SU-DHL-6 (cell line): ENCODE measurements at regions not wholly inside any gene's neighbourhood (a gene's known extent, or its start where the extent isn't known, plus 50 kb on each side); places are given as distances from the start of the nearest gene placed in this dataset.

Experiments used
- H2AFZ ChIP-seq: fragments of 200-600 bp; sonication (generic); 2 replicates; pipeline ENCODE4 v1.6.1; 2014; ENCODE audit warnings: low read depth, mild to moderate bottlenecking, moderate library complexity, mixed read lengths, antibody characterized with exemption, low read length; ENCODE audit not compliant: severe bottlenecking
- H3F3A ChIP-seq: fragments of 200-600 bp; shearing (Covaris generic); 2 replicates; pipeline ENCODE4 v1.6.0; 2016; ENCODE audit warnings: antibody characterized with exemption, mild to moderate bottlenecking; ENCODE audit not compliant: insufficient read depth
- H3K27ac ChIP-seq: fragments of 200-600 bp; sonication (generic); 2 replicates; pipeline ENCODE4 v1.5.1; 2016; ENCODE audit warnings: low read depth, mild to moderate bottlenecking, low read length, moderate library complexity, mixed read lengths
- H3K27me3 ChIP-seq: fragments of 200-600 bp; sonication (generic), shearing (Covaris generic); 2 replicates; pipeline ENCODE4 v1.6.0; 2014; ENCODE audit warnings: mild to moderate bottlenecking, low read length
- H3K36me3 ChIP-seq: fragments of 200-600 bp; sonication (generic); 2 replicates; pipeline ENCODE4 v1.6.1; 2014; ENCODE audit warnings: mild to moderate bottlenecking, low read length, mixed read lengths
- H3K4me2 ChIP-seq: fragments of 300-600, 200-600 bp; shearing (Covaris generic), sonication (generic); 2 replicates; pipeline ENCODE4 v1.6.0; 2014; ENCODE audit warnings: low read length, low read depth, mild to moderate bottlenecking; ENCODE audit not compliant: poor library complexity, severe bottlenecking
- H3K4me3 ChIP-seq: fragments of 200-600 bp; sonication (generic); 2 replicates; pipeline ENCODE4 v1.5.1; 2014; ENCODE audit warnings: antibody characterized with exemption, low read length, mild to moderate bottlenecking, mixed read lengths; ENCODE audit not compliant: insufficient read depth, poor library complexity, severe bottlenecking
- H3K79me2 ChIP-seq: fragments of 200-600 bp; sonication (generic); 2 replicates; pipeline ENCODE4 v1.6.1; 2014; ENCODE audit warnings: mild to moderate bottlenecking, low read length, moderate library complexity; ENCODE audit not compliant: insufficient read depth
- H3K9ac ChIP-seq: fragments of 200-600 bp; sonication (generic); 2 replicates; pipeline ENCODE4 v1.7.0; 2014; ENCODE audit warnings: mild to moderate bottlenecking, low read length
- H3K9me2 ChIP-seq: fragments of 200-600 bp; sonication (generic); replicated peaks from 2 replicates; pipeline ENCODE4 v1.6.1; 2014; ENCODE audit warnings: low read length; ENCODE audit not compliant: insufficient read depth
- H3K9me3 ChIP-seq: fragments of 200-600 bp; sonication (generic); 2 replicates; pipeline ENCODE4 v1.6.1; 2014; ENCODE audit warnings: low read length, mixed read lengths; ENCODE audit not compliant: insufficient read depth
- H4K20me1 ChIP-seq: fragments of 200-600 bp; sonication (generic); 2 replicates; pipeline ENCODE4 v1.6.1; 2014; ENCODE audit warnings: low read depth, mild to moderate bottlenecking, antibody characterized with exemption, low read length, moderate library complexity, mixed read lengths
- CTCF ChIP-seq: fragments of 200-600 bp; sonication (generic); IDR thresholded peaks from one replicate; pipeline ENCODE4 v1.5.1; 2017; ENCODE audit warnings: antibody characterized with exemption, mild to moderate bottlenecking, low read length, moderate library complexity; ENCODE audit not compliant: insufficient read depth, poor library complexity, severe bottlenecking
- EZH2phosphoT487 ChIP-seq: fragments of 200-600 bp; sonication (generic), shearing (Covaris generic); conservative IDR thresholded peaks from 2 replicates; pipeline ENCODE4 v1.6.1; 2018; ENCODE audit warnings: mild to moderate bottlenecking, antibody characterized with exemption, low read length, moderate library complexity, mixed read lengths

GRCh38 chr11:15536438-15536837 is 421.7 kb downstream of the INSC start:
- Histone ChIP-seq H3K4me2 (no peak overlapping the region), H3K27ac (no peak overlapping the region), H4K20me1 (no peaks in the 10 kb centered on the region), H2AFZ (no peak overlapping the region), H3K9me2 (no peaks in the 10 kb centered on the region), H3K9me3 (no peaks in the 10 kb centered on the region), H3F3A (no peaks in the 10 kb centered on the region), H3K9ac (no peak overlapping the region), H3K4me3 (no peak overlapping the region), H3K27me3 (no peaks in the 10 kb centered on the region), H3K79me2 (no peaks in the 10 kb centered on the region), H3K36me3 (no peaks in the 10 kb centered on the region)
- TF ChIP-seq EZH2phosphoT487, result no peak
- TF ChIP-seq CTCF, result no peak

- Histone ChIP-seq H3K9ac (no peak overlapping the region), H3F3A (no peaks in the 10 kb centered on the region), H3K4me3 (no peak overlapping the region), H3K27ac (no peak overlapping the region), H3K79me2 (no peaks in the 10 kb centered on the region), H2AFZ (no peak overlapping the region), H3K36me3 (no peaks in the 10 kb centered on the region), H3K9me2 (no peaks in the 10 kb centered on the region), H4K20me1 (no peaks in the 10 kb centered on the region), H3K27me3 (no peaks in the 10 kb centered on the region), H3K9me3 (no peaks in the 10 kb centered on the region), H3K4me2 (no peak overlapping the region)
- TF ChIP-seq CTCF (no peak), EZH2phosphoT487 (no peak)
Measured at GRCh38 chr11:15539645-15540044, 424.9 kb downstream of the INSC start.

GRCh38 chr11:15541079-15541478 is 426.4 kb downstream of the INSC start:
- Histone ChIP-seq H3K79me2 (no peaks in the 10 kb centered on the region), H3F3A (no peaks in the 10 kb centered on the region), H3K9me3 (no peaks in the 10 kb centered on the region), H3K27ac (no peak overlapping the region), H3K27me3 (no peaks in the 10 kb centered on the region), H3K9ac (no peak overlapping the region), H4K20me1 (no peaks in the 10 kb centered on the region), H3K4me3 (no peak overlapping the region), H2AFZ (no peak overlapping the region), H3K9me2 (no peaks in the 10 kb centered on the region), H3K4me2 (no peak overlapping the region), H3K36me3 (no peaks in the 10 kb centered on the region)
- TF ChIP-seq EZH2phosphoT487 (no peak), CTCF (no peak)
